LoVo (cell line): ENCODE measurements at regions not wholly inside any gene's neighbourhood (a gene's known extent, or its start where the extent isn't known, plus 50 kb on each side); places are given as distances from the start of the nearest gene placed in this dataset.
"Not testable (repeated sequence)": the region's sequence is repeated elsewhere in the genome, so short reads cannot be mapped to it uniquely, and the experiment has no call there.

ENCODE experiments used
- DNase-seq: peaks from one replicate; pipeline ENCODE4 v3.0.0-alpha.2; 2016; ENCODE audit warnings: low spot score

DNA sequence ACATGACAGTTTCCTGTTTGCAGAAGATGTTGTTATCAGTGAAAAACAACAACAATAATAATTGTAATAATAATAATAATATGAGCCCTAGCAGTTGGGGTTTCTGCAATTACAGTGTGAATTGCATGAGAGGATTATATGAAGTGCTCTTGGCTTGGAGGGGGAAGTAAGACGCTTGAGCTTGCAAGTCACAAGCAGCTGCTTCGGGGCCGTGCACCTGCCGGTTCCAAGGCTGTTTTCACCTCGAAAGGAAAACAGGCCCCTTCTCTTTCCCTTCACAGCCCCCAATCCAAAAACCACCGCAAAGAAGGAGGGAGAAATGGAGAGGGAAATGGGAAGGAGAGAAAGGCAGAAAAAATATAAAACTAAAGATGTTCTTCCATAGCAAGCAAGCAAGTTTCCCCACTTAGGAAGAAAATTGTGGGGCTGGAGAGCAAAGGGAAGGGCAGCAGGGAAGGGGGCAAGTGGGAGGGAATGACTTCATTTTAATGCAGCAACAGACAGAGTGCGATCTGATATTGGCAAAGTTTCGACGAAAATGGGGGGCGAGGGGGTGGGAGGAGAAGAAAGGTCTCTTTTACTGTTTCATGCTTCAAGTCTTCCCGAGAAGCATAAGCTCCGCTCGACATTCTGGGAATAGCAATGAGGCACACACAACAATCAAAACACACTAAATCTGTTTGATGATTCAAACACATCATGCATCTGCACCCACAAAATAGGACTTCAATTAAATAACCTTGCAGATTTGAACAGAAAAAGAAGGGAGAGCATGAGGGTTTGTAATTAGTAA lies 284.2 kb upstream of the ATP11B start:
- DNase-seq: no peak

DNA sequence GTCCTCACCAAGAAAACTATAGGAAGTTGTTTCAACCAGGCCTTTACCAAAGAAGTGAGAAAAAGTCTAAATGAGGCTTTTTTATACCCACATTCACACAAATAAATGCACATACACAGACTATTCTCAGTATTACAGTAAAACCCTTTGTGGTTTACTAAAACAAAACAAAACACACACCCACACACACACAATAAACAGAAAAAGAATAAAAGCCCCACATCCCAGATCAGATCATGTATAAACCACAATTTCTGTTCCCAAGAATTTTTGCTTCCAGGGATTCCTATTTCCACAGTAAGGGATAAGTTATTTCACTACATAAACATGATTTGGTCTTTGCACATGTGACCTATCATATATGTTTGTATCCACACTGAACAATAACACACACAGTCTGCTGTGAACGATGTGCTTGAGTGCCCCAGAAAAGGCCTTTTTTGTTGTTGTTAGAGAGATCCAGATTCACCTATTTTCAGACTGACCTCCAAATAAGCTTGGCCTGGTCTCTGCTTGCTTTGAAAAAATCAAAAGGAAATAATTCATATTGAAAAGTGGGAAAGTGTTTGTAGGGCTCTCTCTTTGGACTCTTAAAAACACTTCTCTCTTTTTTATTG lies 283.4 kb upstream of the ATP11B start:
- no peak for DNase-seq

DNA sequence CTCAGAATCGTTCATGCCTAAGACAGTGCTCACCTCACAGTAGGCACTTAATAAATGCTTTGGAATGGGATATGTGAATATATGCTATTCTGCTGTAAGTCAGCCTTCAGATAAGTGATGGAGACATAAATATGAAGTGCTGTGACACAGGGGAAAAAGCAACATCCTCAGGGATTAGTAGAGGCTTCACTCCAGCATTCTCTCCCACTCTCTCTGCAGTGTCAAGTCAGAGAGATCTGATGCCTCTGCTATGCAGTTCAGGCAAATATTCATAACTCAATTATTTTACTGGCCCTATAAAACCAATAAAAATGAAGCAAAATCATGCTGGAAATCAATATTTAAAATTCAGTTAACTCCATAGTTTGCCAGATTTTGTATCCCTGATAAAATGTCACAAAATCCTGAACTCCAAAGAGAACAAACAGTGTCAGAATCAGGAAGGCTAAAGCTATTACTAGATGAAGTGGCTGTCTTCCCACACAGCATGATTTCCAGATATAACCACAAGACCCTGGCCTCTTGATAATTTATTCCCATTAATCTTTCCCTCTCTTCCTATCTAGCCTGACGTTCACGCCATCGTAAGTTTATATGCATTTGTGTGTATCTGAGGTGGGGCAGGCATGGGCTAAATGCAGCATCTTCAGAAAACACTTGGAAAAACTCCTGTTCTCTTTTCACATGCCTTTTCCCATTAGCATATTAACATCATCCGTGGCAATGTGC lies 278.9 kb upstream of the ATP11B start:
- no peak for DNase-seq

DNA sequence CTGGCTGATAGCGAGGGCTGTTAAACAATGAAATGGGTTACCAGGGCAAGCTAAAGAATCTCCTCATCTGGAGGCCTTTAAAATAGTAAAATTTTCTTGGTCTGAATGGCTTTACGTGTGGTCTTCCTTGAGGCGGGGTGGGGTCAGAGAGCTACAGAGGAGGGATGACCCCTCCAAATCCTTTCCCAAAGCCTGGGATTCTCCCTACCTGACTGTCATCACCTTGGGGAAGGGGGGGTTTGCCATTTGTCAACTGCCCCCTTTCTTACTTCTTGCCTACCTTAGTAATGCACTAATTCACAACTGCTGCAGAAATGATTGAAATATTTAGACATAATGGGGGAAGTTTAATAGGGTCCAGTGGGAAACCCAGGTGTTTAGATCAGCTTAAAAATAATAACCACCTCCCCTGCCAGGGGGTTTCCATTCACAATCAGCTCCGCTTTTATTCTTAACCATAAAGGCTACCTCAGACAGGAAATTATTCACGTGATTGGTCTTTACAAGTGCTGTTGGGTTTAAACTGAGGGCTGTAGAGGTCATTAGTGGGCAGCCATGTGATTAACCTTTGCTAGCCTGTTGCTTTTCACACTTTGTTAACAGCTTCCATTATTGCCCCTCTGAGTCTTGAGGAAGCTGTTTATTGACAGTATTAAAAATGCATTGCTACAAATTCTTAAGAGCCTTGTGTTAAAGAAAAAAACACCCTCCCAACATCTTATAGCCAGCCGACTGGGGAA lies 276.5 kb upstream of the ATP11B start:
- DNase-seq: no peak

DNA sequence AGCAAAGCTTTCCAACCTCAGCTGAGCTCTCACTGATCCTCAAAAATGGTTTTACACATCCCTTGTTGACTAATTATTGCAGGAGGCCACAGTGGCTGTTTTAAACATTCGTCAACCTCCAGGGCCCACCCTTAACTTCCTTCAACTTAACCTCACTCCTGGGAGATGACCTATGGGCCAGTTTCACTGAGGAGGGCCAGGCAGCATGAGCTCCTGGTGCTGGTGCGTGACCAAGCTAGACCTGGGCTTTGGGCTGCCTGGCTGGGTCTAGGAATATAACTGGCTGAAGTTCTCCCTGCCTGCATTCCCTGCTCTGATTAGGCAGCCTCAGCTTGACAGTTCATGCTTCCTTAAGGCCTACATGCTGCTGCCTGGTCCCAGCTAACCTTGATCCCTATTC lies 273.7 kb upstream of the ATP11B start:
- no peak for DNase-seq

DNA sequence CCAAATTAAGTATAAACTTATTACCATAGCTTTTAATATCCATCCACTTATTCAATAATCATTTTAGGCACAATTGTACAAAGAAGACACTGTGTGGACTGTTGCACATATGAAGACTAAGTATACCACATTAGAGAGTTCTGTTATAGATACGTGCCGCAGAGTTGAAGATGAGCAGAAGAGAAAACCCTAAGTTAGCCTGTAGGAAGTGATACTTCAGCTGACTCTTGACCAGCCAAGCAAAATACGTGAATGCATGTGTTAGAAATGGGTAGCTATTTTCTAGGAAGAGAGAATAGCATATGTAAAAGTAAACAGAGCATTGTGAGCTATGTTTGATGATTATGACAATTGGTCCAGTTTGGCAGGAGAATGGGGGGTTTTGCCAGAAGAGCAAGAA lies 272.0 kb upstream of the ATP11B start:
- no peak for DNase-seq

DNA sequence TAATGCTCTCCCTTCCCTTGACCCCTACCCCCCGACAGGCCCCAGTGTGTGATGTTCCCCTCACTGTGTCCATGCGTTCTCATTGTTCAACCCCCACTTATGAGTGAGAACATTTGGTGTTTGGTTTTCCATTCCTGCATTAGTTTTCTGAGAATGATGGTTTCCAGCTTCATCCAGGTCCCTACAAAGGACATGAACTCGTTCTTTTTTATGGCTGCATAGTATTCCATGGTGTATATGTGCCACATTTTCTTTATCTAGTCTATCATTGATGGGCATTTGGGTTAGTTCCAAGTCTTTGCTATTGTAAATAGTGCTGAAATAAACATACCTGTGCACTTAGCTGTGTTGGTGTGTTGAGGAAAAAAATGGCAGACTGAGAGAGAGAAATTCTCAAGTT lies 269.9 kb upstream of the ATP11B start:
- not testable (repeated sequence) for DNase-seq

DNA sequence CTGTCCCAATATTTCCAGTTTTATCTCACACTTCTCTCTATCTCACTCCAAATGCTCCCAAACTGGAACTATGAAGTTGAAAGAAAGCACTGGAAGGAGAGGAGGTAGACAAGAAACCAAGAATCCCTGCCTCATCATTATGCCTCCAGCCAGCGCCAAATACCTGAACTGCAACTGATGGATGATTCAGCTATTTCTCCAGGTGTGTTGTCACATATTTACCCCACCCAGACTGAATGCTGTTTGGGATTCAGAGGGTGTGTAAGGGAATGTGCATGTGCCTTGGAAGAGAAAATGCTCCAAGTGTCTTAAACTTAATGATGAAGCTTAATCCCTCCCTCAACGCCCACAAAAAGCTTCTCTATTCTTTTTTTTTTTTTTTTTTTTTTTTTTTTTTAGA lies 269.5 kb upstream of the ATP11B start:
- DNase-seq: no peak

DNA sequence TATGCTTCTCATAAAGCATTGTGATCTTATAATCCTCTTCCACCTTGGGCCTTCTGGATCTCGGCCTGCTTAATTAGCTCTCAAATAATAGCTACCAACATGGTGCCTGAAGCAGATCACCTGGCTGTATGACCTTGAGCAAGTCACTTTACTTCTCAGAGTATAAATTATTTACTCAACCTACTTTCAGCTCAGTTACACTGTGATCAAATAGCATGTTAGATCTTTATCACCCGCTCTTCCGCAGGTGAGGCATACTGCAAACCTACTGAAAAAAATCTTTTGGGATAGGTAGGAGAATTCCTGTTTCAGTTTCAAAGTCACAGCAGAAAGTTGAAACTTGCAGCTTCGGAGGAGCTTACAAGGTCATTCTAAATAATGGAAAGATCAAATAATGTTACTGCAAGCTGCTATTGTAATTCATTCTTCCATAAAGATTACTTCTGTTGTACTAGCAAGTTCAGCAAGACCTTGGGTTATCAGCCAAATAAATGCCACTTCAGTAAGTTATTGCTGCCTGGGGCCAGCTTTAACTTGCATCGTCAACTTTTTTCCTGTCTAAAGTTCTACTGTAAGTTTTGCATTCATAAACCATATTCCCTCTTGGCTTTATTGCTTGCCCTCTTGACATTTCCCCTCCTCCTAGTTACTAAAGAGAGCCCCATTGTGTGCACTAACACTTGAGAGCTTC lies 268.4 kb upstream of the ATP11B start:
- DNase-seq: no peak

DNA sequence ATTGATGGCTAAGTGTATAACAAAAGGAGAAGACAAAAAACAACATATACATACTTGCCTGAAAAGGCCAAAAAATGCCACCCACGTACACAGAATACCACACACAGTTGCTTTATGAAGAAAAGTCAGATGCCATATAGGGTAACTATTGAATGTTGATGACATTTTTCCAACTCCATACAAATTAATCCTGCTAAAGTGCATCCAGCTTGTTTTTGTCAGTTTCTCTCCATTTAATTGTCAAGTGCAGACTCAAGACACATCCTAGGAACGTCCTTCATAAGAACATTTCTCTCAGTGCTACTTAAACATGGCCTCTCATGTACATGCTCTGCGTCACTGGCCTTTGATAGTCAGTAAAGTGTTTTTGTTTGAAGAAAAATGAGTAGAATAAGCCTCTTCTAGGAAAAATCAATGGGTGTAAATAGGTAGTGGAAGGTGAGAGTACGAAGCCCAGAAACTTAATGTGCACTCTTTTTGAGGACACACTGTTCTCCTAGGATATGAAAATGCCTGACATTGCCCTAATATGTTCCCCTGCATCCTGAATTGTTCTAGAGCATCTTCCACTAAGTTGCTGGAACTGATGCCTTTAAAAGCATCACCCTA lies 267.4 kb upstream of the ATP11B start:
- DNase-seq: no peak

DNA sequence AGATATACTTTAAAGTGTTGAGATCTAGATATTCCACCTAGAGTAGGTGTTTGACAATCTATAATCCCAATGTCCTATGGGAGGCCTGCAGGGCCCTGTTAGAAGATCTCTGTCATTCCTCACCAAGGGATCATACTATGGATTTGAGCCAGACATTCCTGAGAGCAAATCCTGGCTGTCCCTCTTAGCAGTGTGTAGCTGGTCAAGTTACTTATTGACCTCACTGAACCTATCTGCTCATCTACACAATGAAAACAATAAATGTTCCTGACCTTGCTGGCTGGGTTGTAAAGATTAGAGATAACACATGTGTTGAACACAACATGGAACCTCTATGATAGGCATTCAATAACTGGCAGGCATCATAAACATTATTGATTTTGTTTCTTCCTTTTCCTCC lies 265.6 kb upstream of the ATP11B start:
- DNase-seq: no peak

DNA sequence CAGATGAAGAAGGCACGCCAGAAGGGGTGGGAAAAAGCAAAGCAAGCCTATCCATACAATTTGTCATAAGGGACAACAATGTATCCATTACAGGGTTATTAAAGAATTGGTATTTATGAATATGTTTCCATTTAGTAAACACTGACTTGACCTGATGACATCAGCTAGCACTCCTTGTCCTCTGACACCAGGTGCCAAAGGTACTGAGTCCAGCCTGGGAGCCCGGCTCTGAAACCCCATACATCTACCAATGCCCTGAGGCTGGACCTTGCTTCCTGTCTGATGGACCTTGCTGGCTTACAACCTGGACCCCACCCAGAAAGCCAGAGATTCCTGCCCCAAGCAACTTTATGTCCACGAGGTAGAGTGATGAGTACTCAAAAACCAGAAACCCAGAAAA lies 263.0 kb upstream of the ATP11B start:
- DNase-seq: no peak

DNA sequence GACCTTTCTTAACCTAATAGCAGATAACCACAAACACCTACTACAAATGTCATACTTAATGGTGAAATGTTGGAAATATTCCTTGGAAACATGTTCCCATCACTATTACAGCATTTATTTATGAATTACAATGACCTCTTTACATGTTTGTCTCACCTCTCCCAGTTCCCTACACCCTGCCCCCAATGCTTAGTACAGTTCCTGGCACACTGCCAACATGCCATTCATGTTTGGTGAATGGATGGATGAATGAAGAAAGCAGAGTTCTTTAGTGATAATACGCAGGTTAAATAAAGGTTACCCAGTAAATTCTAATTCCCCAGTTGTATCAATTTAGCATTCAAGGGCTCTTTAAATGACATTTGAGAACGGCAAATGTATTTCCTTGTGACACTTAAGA lies 259.9 kb upstream of the ATP11B start:
- DNase-seq: peak; percentile 12

DNA sequence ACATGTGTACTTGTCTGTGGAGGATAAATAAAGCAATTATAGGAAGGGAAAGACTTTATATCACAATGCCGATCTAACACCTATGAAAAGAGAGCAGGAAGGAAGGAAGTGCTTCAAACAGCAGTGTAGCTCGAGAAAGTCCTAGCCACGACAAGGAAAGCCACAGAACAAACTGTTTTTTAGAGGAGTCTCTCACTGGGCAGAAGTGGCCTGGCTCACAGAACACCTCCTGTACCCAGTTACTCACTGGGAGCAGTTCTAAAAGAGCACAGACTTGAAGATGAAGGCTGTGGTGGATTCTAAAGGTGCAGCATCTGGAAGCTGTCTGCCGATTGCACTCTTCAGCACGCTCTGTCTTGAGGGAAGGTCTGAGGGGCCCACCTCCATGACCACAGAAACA lies 248.8 kb upstream of the ATP11B start:
- DNase-seq: no peak

DNA sequence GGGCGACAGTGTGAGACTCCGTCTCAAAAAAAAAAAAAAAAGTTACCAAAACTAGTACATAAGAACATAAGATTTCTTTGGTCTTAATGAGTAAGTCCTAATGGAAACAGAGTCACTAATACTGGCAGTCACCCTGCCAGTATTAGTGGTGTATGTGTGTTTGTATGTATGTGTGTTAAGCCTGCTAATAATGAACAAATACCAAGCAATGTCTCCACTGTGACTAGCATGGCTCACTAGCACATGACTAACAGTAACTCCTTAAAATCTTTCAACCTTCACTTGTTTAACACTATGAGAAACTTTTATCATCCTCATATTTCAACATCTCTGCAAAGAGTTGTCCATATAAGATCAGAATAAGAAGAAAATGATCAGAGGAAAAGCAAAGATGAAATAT lies 231.0 kb upstream of the ATP11B start:
- no peak for DNase-seq

DNA sequence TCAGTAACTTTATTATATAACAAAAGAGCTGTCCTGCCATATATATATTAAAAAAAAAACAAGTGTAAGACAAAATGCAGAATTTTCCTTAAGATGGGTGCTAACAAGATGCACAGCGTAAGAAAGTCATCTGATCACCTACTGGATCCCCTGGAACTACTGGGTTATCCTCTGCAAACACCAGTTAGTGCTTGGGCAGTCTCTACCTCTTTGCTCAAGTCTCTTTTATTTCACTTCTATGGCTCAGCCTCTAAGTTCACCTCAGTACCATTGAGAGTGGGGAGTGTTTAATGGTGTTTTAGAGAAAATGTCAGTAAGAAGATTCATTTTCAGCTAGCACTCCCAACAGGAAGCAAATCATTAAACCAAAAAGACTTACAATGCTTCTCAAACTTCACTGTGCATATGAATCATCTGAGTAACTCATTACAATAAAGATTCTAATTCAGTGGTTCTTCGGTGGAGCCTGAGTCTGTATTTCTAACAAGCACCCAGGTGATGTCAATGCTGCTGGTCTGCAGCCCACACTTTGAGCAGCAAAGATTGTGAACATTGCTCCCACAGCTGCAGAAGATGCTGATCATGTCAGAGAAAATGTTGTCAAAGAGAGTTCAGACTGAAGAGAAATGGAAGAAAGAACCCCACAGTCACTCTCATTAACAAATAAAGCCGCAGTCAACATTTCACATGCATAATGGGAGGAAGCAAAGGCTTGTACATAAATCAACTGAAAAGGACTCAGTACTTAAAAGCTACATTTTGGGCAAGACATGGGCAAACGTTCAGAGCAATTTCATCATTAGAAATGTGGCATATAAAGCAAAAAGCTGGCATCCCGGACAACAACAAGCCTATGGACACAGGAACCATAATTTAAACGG lies 227.1 kb upstream of the ATP11B start:
- no peak for DNase-seq

DNA sequence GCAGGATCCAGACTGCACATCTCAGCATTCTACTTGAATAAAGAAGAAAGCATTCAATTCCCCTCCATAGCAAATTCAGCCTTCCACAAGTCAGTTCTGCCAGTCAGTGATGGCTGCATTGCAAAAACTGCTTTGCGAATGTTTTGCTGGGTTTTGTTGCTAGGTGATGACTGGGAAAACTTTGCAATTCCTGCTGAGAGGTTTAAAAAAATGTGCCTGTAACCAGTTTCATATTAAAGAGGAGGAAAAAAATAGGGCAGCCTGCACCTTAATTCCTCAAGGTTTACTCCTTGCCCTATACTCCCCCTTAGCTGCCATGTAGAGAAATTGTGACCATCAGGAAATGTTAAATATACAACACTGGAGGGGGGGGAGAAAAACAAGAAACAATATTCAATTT lies 225.6 kb upstream of the ATP11B start:
- DNase-seq: no peak

DNA sequence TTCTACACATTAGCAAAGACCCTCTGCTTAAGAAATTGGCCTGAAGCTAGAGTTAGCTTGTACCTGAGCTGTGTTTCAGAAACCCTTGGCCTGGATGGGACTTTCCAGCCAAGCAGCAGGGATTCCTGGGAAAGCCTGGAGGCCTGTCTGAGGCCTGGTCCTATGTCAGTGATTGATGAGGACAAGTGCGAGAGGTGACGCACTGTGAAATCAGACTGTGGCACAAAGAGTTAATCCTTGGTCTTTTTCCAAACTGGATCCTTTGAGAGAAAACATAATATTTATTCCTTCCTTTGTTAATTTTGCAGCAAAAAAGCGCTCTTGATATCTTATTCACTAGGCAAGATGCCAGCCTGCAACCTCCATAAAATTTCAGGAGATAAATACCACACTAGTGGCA lies 225.0 kb upstream of the ATP11B start:
- no peak for DNase-seq

DNA sequence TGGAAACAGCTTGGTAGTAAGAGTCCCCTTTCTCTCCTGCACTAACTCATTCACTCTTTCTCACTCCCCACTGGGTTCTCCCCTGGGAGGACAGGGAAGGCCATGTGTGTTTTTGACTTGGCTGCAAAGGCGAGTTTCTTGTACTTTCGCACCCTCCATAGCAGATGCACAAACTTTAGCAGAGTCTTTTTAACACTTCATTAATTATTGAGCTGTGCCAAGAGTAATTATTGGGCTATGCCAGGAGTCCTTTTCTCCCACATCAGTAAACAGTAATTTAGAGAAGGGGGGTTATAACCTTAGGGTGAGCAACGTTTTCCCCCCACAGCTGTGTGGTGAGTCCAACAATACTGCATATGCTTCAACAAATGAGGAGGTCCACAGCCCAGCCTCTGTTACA lies 224.4 kb upstream of the ATP11B start:
- no peak for DNase-seq

DNA sequence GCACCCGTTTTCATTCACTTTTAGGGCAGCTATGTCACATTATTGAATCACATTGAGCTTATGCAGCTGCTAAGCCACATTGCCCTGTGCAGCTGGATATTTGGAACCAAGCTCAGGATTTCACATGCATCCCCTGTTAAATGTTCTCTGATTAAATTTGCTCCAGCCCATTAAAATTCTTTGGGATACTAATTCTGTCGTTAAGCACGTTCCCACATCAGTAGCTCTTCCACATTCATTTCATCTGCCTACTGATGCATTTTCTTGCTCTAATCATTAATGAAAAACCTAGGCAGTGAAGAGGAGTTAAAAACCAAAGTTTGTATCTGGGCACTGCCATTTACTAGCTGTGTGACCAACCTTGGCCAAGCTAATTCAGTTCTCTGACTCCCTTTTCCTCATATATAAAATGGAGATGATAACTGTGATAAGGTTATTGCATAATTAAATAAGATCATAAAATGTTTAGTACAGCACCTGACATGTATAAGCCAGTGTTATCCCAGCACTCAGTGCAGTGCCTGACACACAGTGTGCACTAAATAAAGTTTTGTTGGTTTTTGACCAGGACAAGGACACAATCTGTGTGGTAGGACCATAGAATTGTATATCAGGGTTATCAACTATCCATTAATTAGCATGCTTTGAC lies 222.2 kb upstream of the ATP11B start:
- no peak for DNase-seq
